Colonic mucosa (tissue), 4 donors: ENCODE measurements at regions not wholly inside any gene's neighbourhood (a gene's known extent, or its start where the extent isn't known, plus 50 kb on each side); places are given as distances from the start of the nearest gene placed in this dataset.

ENCODE experiments used
- DNase-seq: peaks from one replicate; pipeline ENCODE4 v3.0.0-alpha.2; 2020
- H3K27ac ChIP-seq: fragments of 200-600 bp; one replicate; pipeline ENCODE4 v1.8.0; 2021
- H3K27me3 ChIP-seq: fragments of 200-600 bp; one replicate; pipeline ENCODE4 v1.8.0; 2021
- H3K36me3 ChIP-seq: fragments of 200-600 bp; one replicate; pipeline ENCODE4 v1.8.0; 2021
- H3K4me1 ChIP-seq: fragments of 200-600 bp; one replicate; pipeline ENCODE4 v1.8.0; 2021; ENCODE audit warnings: mild to moderate bottlenecking
- H3K4me3 ChIP-seq: fragments of 200-600 bp; one replicate; pipeline ENCODE4 v1.8.0; 2021
- H3K9ac ChIP-seq, 2 donors: one replicate each; pipeline ENCODE4 v1.7.0; 2013; ENCODE audit warnings: control low read depth in 2 of 2, low read depth in 2 of 2, low read length in 2 of 2
- H3K9me3 ChIP-seq: fragments of 200-600 bp; one replicate; pipeline ENCODE4 v1.8.0; 2021
- CTCF ChIP-seq: fragments of 200-600 bp; IDR thresholded peaks from one replicate; pipeline ENCODE4 v1.8.0; 2022; ENCODE audit warnings: antibody characterized with exemption, mild to moderate bottlenecking
- intact Hi-C: fragments of 100-400 bp; cut with DNase I; formaldehyde crosslinking; loops from one replicate; pipeline ENCODE4 v1.14.1; 2022
- donor health status: healthy.
- donor health status: DM: no; HTN: no; CAD: no.
- donor health status: DM: no; HTN: no; CAD: no.

GRCh38 chr10:78321500-78321899, 287.8 kb downstream of the RPS24 start:
- no peak overlapping the region for H3K27ac ChIP-seq
- no peaks in the 10 kb centered on the region for H3K36me3 ChIP-seq
- no peak for TF ChIP-seq CTCF
- H3K9ac ChIP-seq: no peak overlapping the region
- no peaks in the 10 kb centered on the region for H3K4me1 ChIP-seq
- no peak for DNase-seq
- H3K9me3 ChIP-seq: no peaks in the 10 kb centered on the region
- no peaks in the 10 kb centered on the region for H3K27me3 ChIP-seq
- H3K4me3 ChIP-seq: no peak overlapping the region
- intact Hi-C loops: no loop called here

- no peak for TF ChIP-seq CTCF
- Histone ChIP-seq H3K4me1 (no peaks in the 10 kb centered on the region), H3K27me3 (no peaks in the 10 kb centered on the region), H3K9ac (no peak overlapping the region), H3K36me3 (no peaks in the 10 kb centered on the region), H3K9me3 (no peaks in the 10 kb centered on the region), H3K27ac (no peak overlapping the region), H3K4me3 (no peak overlapping the region)
- intact Hi-C loops: no loop called here
- no peak for DNase-seq
Observed at GRCh38 chr10:78326372-78326771, 292.7 kb downstream of the RPS24 start.

- no peak for DNase-seq
- H3K9me3 ChIP-seq: no peaks in the 10 kb centered on the region
- no peak for TF ChIP-seq CTCF
- no peaks in the 10 kb centered on the region for H3K36me3 ChIP-seq
- no peak overlapping the region for H3K9ac ChIP-seq
- H3K27me3 ChIP-seq: no peaks in the 10 kb centered on the region
- no peak overlapping the region for H3K4me3 ChIP-seq
- intact Hi-C loops: no loop called here
- no peak overlapping the region for H3K27ac ChIP-seq
- no peaks in the 10 kb centered on the region for H3K4me1 ChIP-seq
Observed at GRCh38 chr10:78327778-78328591, 294.3 kb downstream of the RPS24 start.

GRCh38 chr10:78328592-78329404, 295.1 kb downstream of the RPS24 start:
- no peak for TF ChIP-seq CTCF
- Histone ChIP-seq H3K9ac (no peak overlapping the region), H3K4me1 (no peaks in the 10 kb centered on the region), H3K36me3 (no peaks in the 10 kb centered on the region), H3K4me3 (no peak overlapping the region), H3K9me3 (no peaks in the 10 kb centered on the region), H3K27ac (no peak overlapping the region), H3K27me3 (no peaks in the 10 kb centered on the region)
- no peak for DNase-seq
- intact Hi-C loops: no loop called here

GRCh38 chr10:78330884-78331283, 297.2 kb downstream of the RPS24 start:
- Histone ChIP-seq H3K27me3 (no peaks in the 10 kb centered on the region), H3K27ac (no peak overlapping the region), H3K4me1 (no peaks in the 10 kb centered on the region), H3K4me3 (no peak overlapping the region), H3K9ac (no peak overlapping the region), H3K9me3 (no peaks in the 10 kb centered on the region), H3K36me3 (no peaks in the 10 kb centered on the region)
- intact Hi-C loops: no loop called here
- TF ChIP-seq CTCF: no peak
- no peak for DNase-seq
